SK-N-SH (cell line): ENCODE measurements at regions not wholly inside any gene's neighbourhood (a gene's known extent, or its start where the extent isn't known, plus 50 kb on each side); places are given as distances from the start of the nearest gene placed in this dataset.

ENCODE experiments used
- CTCF ChIA-PET: fragments of 300-600, 350-600 bp; formaldehyde crosslinking; extraction: SDS; loops from one replicate; lab custom pipeline; 2021; lab: Yijun Ruan, JAX
- POLR2A ChIA-PET: fragments of 350-600 bp; sonication (Branson Sonifier 250); formaldehyde crosslinking; extraction: SDS; loops from one replicate; lab custom pipeline; 2020; ENCODE audit warnings: antibody characterized with exemption, inconsistent platforms; lab: Yijun Ruan, JAX
- DNase-seq: peaks from one replicate; pipeline ENCODE4 v3.0.0; 2012
- H2AFZ ChIP-seq: fragments of 200-600 bp; sonication (generic); 2 replicates; pipeline ENCODE4 v1.8.1; 2016; ENCODE audit warnings: antibody characterized with exemption, mild to moderate bottlenecking, low read depth
- H3F3A ChIP-seq: fragments of 200-600 bp; sonication (generic); replicated peaks from 2 replicates; pipeline ENCODE3; 2016; ENCODE audit warnings: antibody characterized with exemption, mild to moderate bottlenecking; ENCODE audit not compliant: insufficient read depth
- H3K27ac ChIP-seq, 2 experiments: fragments of 200-500 bp in 1 of 2; fragments of 200-600 bp in 1 of 2; sonication (Bioruptor generic) in 1 of 2; sonication (generic), shearing (Covaris generic) in 1 of 2; 2 replicates each; pipeline versions ENCODE4 v1.5.1 to v1.6.1; 2014 to 2016; ENCODE audit warnings: low read depth in 2 of 2, inconsistent platforms in 1 of 2, low read length in 1 of 2, mild to moderate bottlenecking in 1 of 2, mixed read lengths in 1 of 2
- H3K27me3 ChIP-seq: fragments of 200-600 bp; sonication (generic), shearing (Covaris generic); 2 replicates; pipeline ENCODE4 v1.6.1; 2016; ENCODE audit warnings: mixed run types; ENCODE audit not compliant: insufficient read depth
- H3K36me3 ChIP-seq, 2 experiments: fragments of 200-500 bp in 1 of 2; fragments of 200-600 bp in 1 of 2; sonication (Bioruptor generic) in 1 of 2; sonication (generic) in 1 of 2; replicated peaks in 1 of 2; 2 replicates each; pipeline versions ENCODE3 to v1.5.1; 2014 to 2016; ENCODE audit warnings: low read length in 1 of 2, mild to moderate bottlenecking in 1 of 2; ENCODE audit not compliant: insufficient read depth in 2 of 2, control insufficient read depth in 1 of 2
- H3K4me1 ChIP-seq, 2 experiments: fragments of 200-500 bp in 1 of 2; fragments of 200-600 bp in 1 of 2; sonication (Bioruptor generic) in 1 of 2; sonication (generic), shearing (Covaris generic) in 1 of 2; 2 replicates each; pipeline versions ENCODE4 v1.5.1 to v1.6.1; 2014 to 2016; ENCODE audit warnings: low read depth in 1 of 2, low read length in 1 of 2, mixed run types in 1 of 2; ENCODE audit not compliant: insufficient read depth in 2 of 2, control insufficient read depth in 1 of 2
- H3K4me2 ChIP-seq: fragments of 200-600 bp; sonication (generic), shearing (Covaris generic); 2 replicates; pipeline ENCODE4 v1.6.1; 2017; ENCODE audit warnings: mixed run types
- H3K4me3 ChIP-seq, 2 experiments: fragments of 200-500 bp in 1 of 2; fragments of 200-600 bp in 1 of 2; sonication (Bioruptor generic) in 1 of 2; sonication (generic), shearing (Covaris generic) in 1 of 2; 2 replicates each; pipeline versions ENCODE4 v1.5.1 to v1.8.1; 2014 to 2016; ENCODE audit warnings: low read depth in 2 of 2, inconsistent platforms in 1 of 2, low read length in 1 of 2, mild to moderate bottlenecking in 1 of 2, mixed read lengths in 1 of 2, moderate library complexity in 1 of 2
- H3K79me2 ChIP-seq: fragments of 200-600 bp; sonication (generic); 2 replicates; pipeline ENCODE4 v1.8.1; 2017; ENCODE audit warnings: mild to moderate bottlenecking; ENCODE audit not compliant: insufficient read depth
- H3K9ac ChIP-seq: fragments of 200-600 bp; sonication (generic); 2 replicates; pipeline ENCODE4 v1.6.1; 2017; ENCODE audit warnings: mixed run types
- H3K9me2 ChIP-seq: fragments of 200-600 bp; sonication (generic); 2 replicates; pipeline ENCODE4 v1.6.1; 2017; ENCODE audit warnings: mixed run types
- H3K9me3 ChIP-seq: fragments of 200-600 bp; sonication (generic); 2 replicates; pipeline ENCODE4 v1.6.1; 2017; ENCODE audit warnings: mixed run types, mild to moderate bottlenecking, moderate library complexity
- H4K20me1 ChIP-seq: fragments of 200-600 bp; sonication (generic); 2 replicates; pipeline ENCODE4 v1.6.1; 2017; ENCODE audit warnings: mild to moderate bottlenecking, mixed run types; ENCODE audit not compliant: insufficient read depth
- CHD2 ChIP-seq: fragments of 150-350 bp; IDR thresholded peaks from 2 replicates; pipeline ENCODE4 v1.6.1; 2018; ENCODE audit warnings: low read length; ENCODE audit not compliant: partially characterized antibody
- ELF1 ChIP-seq: IDR thresholded peaks from 2 replicates; pipeline ENCODE4 v1.4.0; 2012
- EZH2phosphoT487 ChIP-seq: fragments of 200-600 bp; sonication (generic); IDR thresholded peaks from 2 replicates; pipeline ENCODE4 v1.6.1; 2017; ENCODE audit warnings: low read depth, mixed run types, mild to moderate bottlenecking, antibody characterized with exemption, moderate library complexity, borderline replicate concordance
- FOSL2 ChIP-seq: IDR thresholded peaks from 2 replicates; pipeline ENCODE4 v1.4.0; 2012; ENCODE audit warnings: low read depth, mild to moderate bottlenecking, moderate library complexity, borderline replicate concordance
- FOXJ3 ChIP-seq: sonication (generic); formaldehyde crosslinking; IDR thresholded peaks from 2 replicates; pipeline ENCODE4 v1.5.1; 2020; ENCODE audit warnings: mild to moderate bottlenecking, missing genetic modification reagents
- GABPA ChIP-seq: IDR thresholded peaks from 2 replicates; pipeline ENCODE4 v1.4.0; 2012; ENCODE audit warnings: low read depth, mild to moderate bottlenecking
- JUND ChIP-seq: IDR thresholded peaks from 2 replicates; pipeline ENCODE4 v1.4.0; 2012
- MEF2A ChIP-seq: IDR thresholded peaks from 2 replicates; pipeline ENCODE4 v1.4.0; 2012; ENCODE audit warnings: low read depth, borderline replicate concordance
- MXI1 ChIP-seq: IDR thresholded peaks from 2 replicates; pipeline ENCODE4 v1.6.1; 2012; ENCODE audit warnings: mild to moderate bottlenecking, low read depth, low read length, improper control_type of control experiment
- NRF1 ChIP-seq: IDR thresholded peaks from 2 replicates; pipeline ENCODE4 v1.6.1; 2012; ENCODE audit warnings: low read depth, mild to moderate bottlenecking, low read length
- POLR2AphosphoS5 ChIP-seq: IDR thresholded peaks from 2 replicates; pipeline ENCODE4 v1.6.1; 2012; ENCODE audit warnings: low read depth, low read length
- RAD21 ChIP-seq: IDR thresholded peaks from 2 replicates; pipeline ENCODE4 v1.6.1; 2012; ENCODE audit warnings: mild to moderate bottlenecking, low read length
- RFX5 ChIP-seq: IDR thresholded peaks from 2 replicates; pipeline ENCODE4 v1.6.1; 2012; ENCODE audit warnings: mild to moderate bottlenecking, improper control_type of control experiment, low read length
- TAF1 ChIP-seq: IDR thresholded peaks from 2 replicates; pipeline ENCODE4 v1.6.1; 2012; ENCODE audit warnings: low read depth, mild to moderate bottlenecking, low read length, moderate library complexity, borderline replicate concordance
- TEAD4 ChIP-seq: IDR thresholded peaks from 2 replicates; pipeline ENCODE4 v1.4.0; 2012; ENCODE audit warnings: mild to moderate bottlenecking, borderline replicate concordance; ENCODE audit not compliant: insufficient read depth
- USF1 ChIP-seq: IDR thresholded peaks from 2 replicates; pipeline ENCODE4 v1.4.0; 2012; ENCODE audit warnings: low read depth, borderline replicate concordance
- YY1 ChIP-seq: IDR thresholded peaks from 2 replicates; pipeline ENCODE4 v1.4.0; 2012; ENCODE audit warnings: low read depth, mild to moderate bottlenecking
- ZBTB33 ChIP-seq: IDR thresholded peaks from 2 replicates; pipeline ENCODE4 v1.4.0; 2012; ENCODE audit warnings: low read depth, borderline replicate concordance
- WGBS: methylation state at CpG from one replicate; pipeline ENCODE4 v1.1.6; 2017; ENCODE audit warnings: low lambda C conversion rate; 5-methylcytosine and 5-hydroxymethylcytosine counted together
- TF ChIP-seq, protein P1 (sequence below): IDR thresholded peaks from 2 replicates; pipeline ENCODE4 v1.6.1; 2012; ENCODE audit warnings: mild to moderate bottlenecking, low read depth, low read length, moderate library complexity
- TF ChIP-seq, protein P2 (sequence below): fragments of 150-350 bp; IDR thresholded peaks from 2 replicates; pipeline ENCODE4 v1.6.1; 2016; ENCODE audit warnings: mild to moderate bottlenecking, low read depth, low read length

DNA sequence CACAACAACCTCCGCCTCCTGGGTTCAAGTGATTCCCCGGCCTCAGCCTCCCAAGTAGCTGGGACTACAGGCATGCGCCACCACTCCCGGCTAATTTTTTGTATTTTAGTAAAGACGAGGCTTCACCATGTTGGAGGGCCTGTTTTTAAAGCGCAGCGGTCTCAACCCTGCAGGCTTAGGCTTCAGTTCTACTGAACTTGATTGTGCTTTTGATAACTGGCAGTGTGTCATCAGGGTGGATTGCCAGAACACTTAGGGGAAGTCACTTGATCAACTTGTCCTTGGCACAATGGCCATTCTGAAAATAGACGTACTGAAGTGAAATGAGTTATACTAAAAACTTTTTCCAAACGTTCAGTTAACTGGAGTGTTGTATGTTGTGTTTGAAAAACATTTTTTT is 472.2 kb downstream of the KLF5 start:
- Histone ChIP-seq H3K9ac (no peak overlapping the region), H3K9me2 (no peaks in the 10 kb centered on the region), H3K27ac (no peak overlapping the region), H2AFZ (no peak overlapping the region), H3K9me3 (no peaks in the 10 kb centered on the region), H3K4me2 (no peak overlapping the region), H3K4me1 (no peaks in the 10 kb centered on the region), H3K36me3 (no peaks in the 10 kb centered on the region), H3K4me3 (no peak overlapping the region), H3K79me2 (no peaks in the 10 kb centered on the region), H3F3A (no peaks in the 10 kb centered on the region), H4K20me1 (no peaks in the 10 kb centered on the region), H3K27me3 (no peaks in the 10 kb centered on the region; the same call in 1 of the 2 replicates)
- CTCF ChIA-PET, result no interaction called here
- DNase-seq, result no peak
- WGBS, result 73% methylated on average over 9 of the region's 9 CpGs
- TF ChIP-seq, protein P1, sequence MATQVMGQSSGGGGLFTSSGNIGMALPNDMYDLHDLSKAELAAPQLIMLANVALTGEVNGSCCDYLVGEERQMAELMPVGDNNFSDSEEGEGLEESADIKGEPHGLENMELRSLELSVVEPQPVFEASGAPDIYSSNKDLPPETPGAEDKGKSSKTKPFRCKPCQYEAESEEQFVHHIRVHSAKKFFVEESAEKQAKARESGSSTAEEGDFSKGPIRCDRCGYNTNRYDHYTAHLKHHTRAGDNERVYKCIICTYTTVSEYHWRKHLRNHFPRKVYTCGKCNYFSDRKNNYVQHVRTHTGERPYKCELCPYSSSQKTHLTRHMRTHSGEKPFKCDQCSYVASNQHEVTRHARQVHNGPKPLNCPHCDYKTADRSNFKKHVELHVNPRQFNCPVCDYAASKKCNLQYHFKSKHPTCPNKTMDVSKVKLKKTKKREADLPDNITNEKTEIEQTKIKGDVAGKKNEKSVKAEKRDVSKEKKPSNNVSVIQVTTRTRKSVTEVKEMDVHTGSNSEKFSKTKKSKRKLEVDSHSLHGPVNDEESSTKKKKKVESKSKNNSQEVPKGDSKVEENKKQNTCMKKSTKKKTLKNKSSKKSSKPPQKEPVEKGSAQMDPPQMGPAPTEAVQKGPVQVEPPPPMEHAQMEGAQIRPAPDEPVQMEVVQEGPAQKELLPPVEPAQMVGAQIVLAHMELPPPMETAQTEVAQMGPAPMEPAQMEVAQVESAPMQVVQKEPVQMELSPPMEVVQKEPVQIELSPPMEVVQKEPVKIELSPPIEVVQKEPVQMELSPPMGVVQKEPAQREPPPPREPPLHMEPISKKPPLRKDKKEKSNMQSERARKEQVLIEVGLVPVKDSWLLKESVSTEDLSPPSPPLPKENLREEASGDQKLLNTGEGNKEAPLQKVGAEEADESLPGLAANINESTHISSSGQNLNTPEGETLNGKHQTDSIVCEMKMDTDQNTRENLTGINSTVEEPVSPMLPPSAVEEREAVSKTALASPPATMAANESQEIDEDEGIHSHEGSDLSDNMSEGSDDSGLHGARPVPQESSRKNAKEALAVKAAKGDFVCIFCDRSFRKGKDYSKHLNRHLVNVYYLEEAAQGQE, result no peak
- TF ChIP-seq JUND, result no peak
- TF ChIP-seq TAF1, result no peak
- no peak for TF ChIP-seq ELF1
- no peak for TF ChIP-seq YY1
- no peak for TF ChIP-seq FOSL2
- no peak for TF ChIP-seq NRF1
- no peak for TF ChIP-seq EZH2phosphoT487
- TF ChIP-seq POLR2AphosphoS5, result no peak
- TF ChIP-seq TEAD4, result no peak
- no peak for TF ChIP-seq GABPA
- TF ChIP-seq MEF2A, result no peak
- TF ChIP-seq, protein P2, sequence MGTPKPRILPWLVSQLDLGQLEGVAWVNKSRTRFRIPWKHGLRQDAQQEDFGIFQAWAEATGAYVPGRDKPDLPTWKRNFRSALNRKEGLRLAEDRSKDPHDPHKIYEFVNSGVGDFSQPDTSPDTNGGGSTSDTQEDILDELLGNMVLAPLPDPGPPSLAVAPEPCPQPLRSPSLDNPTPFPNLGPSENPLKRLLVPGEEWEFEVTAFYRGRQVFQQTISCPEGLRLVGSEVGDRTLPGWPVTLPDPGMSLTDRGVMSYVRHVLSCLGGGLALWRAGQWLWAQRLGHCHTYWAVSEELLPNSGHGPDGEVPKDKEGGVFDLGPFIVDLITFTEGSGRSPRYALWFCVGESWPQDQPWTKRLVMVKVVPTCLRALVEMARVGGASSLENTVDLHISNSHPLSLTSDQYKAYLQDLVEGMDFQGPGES, result no peak
- no peak for TF ChIP-seq CHD2
- TF ChIP-seq RFX5, result no peak
- POLR2A ChIA-PET, result no interaction called here

DNA sequence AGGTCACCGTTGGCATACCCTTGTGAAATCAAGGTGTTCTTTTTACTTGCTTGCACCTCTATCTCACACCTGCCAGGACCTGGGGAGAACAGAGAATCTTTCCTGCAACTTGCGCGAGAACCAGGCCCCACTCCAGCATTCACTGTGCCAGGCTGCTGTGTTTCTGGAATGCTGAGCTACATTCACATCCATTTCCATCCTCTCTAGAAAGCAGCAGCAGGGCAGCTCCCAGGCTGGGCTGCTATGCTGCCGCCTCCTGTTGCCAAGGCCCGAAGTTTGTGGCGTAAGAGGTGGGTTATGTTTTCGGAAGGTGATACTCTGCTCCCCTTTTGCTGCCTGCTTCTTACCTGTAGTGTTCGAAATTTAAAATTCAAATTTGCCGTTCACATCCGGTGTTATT is 464.1 kb downstream of the KLF5 start:
- Histone ChIP-seq H3K9ac (no peak overlapping the region), H3K79me2 (no peaks in the 10 kb centered on the region), H3K9me3 (no peaks in the 10 kb centered on the region), H3K9me2 (no peaks in the 10 kb centered on the region), H3F3A (no peaks in the 10 kb centered on the region), H3K27me3 (no peaks in the 10 kb centered on the region), H3K27ac (no peak overlapping the region), H3K4me2 (no peak overlapping the region), H3K36me3 (no peaks in the 10 kb centered on the region), H3K4me1 (no peaks in the 10 kb centered on the region), H4K20me1 (no peaks in the 10 kb centered on the region), H3K4me3 (no peak overlapping the region), H2AFZ (no peak overlapping the region)
- no peak for DNase-seq
- POLR2A ChIA-PET, result no interaction called here
- CTCF ChIA-PET, result no interaction called here
- WGBS, result 81% methylated on average over 8 of the region's 10 CpGs
- no peak for TF ChIP-seq ZBTB33
- TF ChIP-seq RAD21, result no peak
- no peak for TF ChIP-seq RFX5
- no peak for TF ChIP-seq MXI1
- TF ChIP-seq EZH2phosphoT487, result no peak
- no peak for TF ChIP-seq USF1
- no peak for TF ChIP-seq FOXJ3
